Natural killer cell (primary cell): ENCODE measurements at regions not wholly inside any gene's neighbourhood (a gene's known extent, or its start where the extent isn't known, plus 50 kb on each side); places are given as distances from the start of the nearest gene placed in this dataset.

Experiments used
- ATAC-seq, 3 donors: fragments of 150-1000 bp in 2 of 3; fragments of 200-7000 bp in 1 of 3; cut with Tn5 transposase; 1 replicate in 1 of 3; 2 replicates in 2 of 3; pipeline ENCODE4 v1.10.0; 2021; ENCODE audit warnings: mild to moderate bottlenecking in 2 of 3, moderate library complexity in 2 of 3
- DNase-seq, 2 donors: peaks; one replicate each; pipeline versions ENCODE4 v3.0.0 to v3.0.0-alpha.2; 2013 to 2021; ENCODE audit warnings: mixed read lengths in 1 of 2
- H3K27ac ChIP-seq: one replicate; pipeline ENCODE4 v1.5.1; 2013; ENCODE audit warnings: mild to moderate bottlenecking, low read length
- H3K27me3 ChIP-seq: one replicate; pipeline ENCODE4 v1.6.1; 2013; ENCODE audit warnings: low read length; ENCODE audit not compliant: control insufficient read depth, insufficient read depth
- H3K36me3 ChIP-seq: one replicate; pipeline ENCODE4 v1.6.1; 2013; ENCODE audit warnings: low read length; ENCODE audit not compliant: control insufficient read depth, insufficient read depth
- H3K4me1 ChIP-seq: one replicate; pipeline ENCODE4 v1.6.1; 2013; ENCODE audit warnings: low read length; ENCODE audit not compliant: control insufficient read depth, insufficient read depth
- H3K4me3 ChIP-seq: one replicate; pipeline ENCODE4 v1.5.1; 2013; ENCODE audit warnings: low read length
- H3K9me3 ChIP-seq: one replicate; pipeline ENCODE4 v1.6.1; 2013; ENCODE audit warnings: low read length; ENCODE audit not compliant: control insufficient read depth, insufficient read depth
- H3K27ac Mint-ChIP-seq, 2 donors: one replicate each; pipeline ENCODE4 v1.8.0; 2022; ENCODE audit warnings: mild to moderate bottlenecking in 2 of 2, mixed read lengths in 2 of 2, moderate library complexity in 1 of 2
- H3K27me3 Mint-ChIP-seq, 2 donors: one replicate each; pipeline ENCODE4 v1.8.0; 2022; ENCODE audit warnings: low read depth in 2 of 2, mixed read lengths in 2 of 2
- H3K36me3 Mint-ChIP-seq: one replicate; pipeline ENCODE4 v1.8.0; 2022; ENCODE audit warnings: mixed read lengths
- H3K4me1 Mint-ChIP-seq, 2 donors: one replicate each; pipeline ENCODE4 v1.8.0; 2022; ENCODE audit warnings: mixed read lengths in 2 of 2
- H3K4me3 Mint-ChIP-seq: one replicate; pipeline ENCODE4 v1.8.0; 2022; ENCODE audit warnings: mild to moderate bottlenecking, moderate library complexity, mixed read lengths
- H3K9me3 Mint-ChIP-seq, 2 donors: one replicate each; pipeline ENCODE4 v1.8.0; 2022; ENCODE audit warnings: mixed read lengths in 2 of 2
- WGBS: methylation state at CpG from one replicate; pipeline ENCODE4 v1.1.7; 2013; ENCODE audit warnings: missing lambda C conversion rate; ENCODE audit not compliant: insufficient coverage; 5-methylcytosine and 5-hydroxymethylcytosine counted together
- intact Hi-C: fragments of 100-400 bp; cut with micrococcal nuclease; formaldehyde crosslinking; loops from one replicate; pipeline ENCODE4 v1.14.2; 2022
- TF ChIP-seq, protein P1 (sequence below): fragments of 200-600 bp; IDR thresholded peaks from one replicate; pipeline ENCODE4 v1.8.0; 2022; ENCODE audit warnings: antibody characterized with exemption

DNA sequence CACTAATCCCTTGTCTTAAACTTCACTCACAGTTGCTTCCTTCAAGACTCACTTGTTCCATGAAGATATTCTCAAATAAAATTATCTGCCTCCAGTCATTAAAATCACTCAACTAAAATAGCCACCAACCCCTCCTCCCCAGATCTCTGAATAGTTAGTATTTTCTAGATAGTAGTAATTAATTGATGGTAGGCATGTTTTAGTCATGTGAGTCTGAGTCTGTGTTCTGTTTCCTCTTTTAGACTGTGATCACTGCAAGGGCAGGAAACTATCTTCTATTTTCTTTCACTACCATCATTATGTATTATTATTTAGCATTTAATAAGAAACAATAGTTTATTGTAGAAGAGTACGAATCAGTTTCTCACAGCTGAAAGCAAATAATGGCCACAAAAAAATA lies 1080.5 kb downstream of the IGSF11 start:
- intact Hi-C loops: no loop called here
- no peak overlapping the region for H3K27ac ChIP-seq
- no peaks in the 10 kb centered on the region for H3K36me3 ChIP-seq
- TF ChIP-seq, protein P1, sequence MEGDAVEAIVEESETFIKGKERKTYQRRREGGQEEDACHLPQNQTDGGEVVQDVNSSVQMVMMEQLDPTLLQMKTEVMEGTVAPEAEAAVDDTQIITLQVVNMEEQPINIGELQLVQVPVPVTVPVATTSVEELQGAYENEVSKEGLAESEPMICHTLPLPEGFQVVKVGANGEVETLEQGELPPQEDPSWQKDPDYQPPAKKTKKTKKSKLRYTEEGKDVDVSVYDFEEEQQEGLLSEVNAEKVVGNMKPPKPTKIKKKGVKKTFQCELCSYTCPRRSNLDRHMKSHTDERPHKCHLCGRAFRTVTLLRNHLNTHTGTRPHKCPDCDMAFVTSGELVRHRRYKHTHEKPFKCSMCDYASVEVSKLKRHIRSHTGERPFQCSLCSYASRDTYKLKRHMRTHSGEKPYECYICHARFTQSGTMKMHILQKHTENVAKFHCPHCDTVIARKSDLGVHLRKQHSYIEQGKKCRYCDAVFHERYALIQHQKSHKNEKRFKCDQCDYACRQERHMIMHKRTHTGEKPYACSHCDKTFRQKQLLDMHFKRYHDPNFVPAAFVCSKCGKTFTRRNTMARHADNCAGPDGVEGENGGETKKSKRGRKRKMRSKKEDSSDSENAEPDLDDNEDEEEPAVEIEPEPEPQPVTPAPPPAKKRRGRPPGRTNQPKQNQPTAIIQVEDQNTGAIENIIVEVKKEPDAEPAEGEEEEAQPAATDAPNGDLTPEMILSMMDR: no peak
- DNase-seq (no peak), ATAC-seq (no peak)
- no peaks in the 10 kb centered on the region for H3K4me1 Mint-ChIP-seq
- no peaks in the 10 kb centered on the region for H3K9me3 ChIP-seq
- H3K9me3 Mint-ChIP-seq: peaks cover 19 to 20% of the 10 kb centered on the region in 2 donors
- no peaks in the 10 kb centered on the region for H3K27me3 ChIP-seq
- no CpG with 5 or more reads among the region's 1 CpG for WGBS
- no peak overlapping the region for H3K4me3 ChIP-seq
- H3K4me3 Mint-ChIP-seq: no peak overlapping the region
- peaks cover 3% of the 10 kb centered on the region for H3K36me3 Mint-ChIP-seq
- H3K27me3 Mint-ChIP-seq: no peaks in the 10 kb centered on the region
- no peak overlapping the region for H3K27ac Mint-ChIP-seq
- no peaks in the 10 kb centered on the region for H3K4me1 ChIP-seq

DNA sequence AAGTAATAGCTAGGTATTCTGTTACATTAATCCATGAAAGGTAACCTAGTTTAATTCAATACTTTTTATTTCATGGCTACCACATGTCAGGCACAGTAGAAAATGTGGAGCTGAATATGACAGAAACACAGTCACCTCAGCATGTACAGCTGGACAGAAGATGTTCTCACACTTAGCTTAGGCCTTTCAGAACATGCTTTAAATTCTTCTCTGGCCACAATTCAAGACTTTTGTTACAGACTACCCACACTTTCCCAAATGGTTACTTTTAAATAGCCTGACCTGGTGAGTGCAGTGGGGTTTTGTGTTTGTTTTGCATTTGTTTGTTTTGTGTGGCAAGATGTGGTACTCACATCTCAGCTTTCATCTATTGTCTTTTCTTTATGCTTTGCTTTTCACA lies 1079.5 kb downstream of the IGSF11 start:
- Mint-ChIP-seq H3K9me3 (peaks cover 21% of the 10 kb centered on the region in 2 donors), H3K27ac (no peak overlapping the region), H3K36me3 (no peaks in the 10 kb centered on the region), H3K4me3 (no peak overlapping the region), H3K27me3 (no peaks in the 10 kb centered on the region), H3K4me1 (no peaks in the 10 kb centered on the region)
- Histone ChIP-seq H3K27ac (no peak overlapping the region), H3K9me3 (no peaks in the 10 kb centered on the region), H3K27me3 (no peaks in the 10 kb centered on the region), H3K4me1 (no peaks in the 10 kb centered on the region), H3K36me3 (no peaks in the 10 kb centered on the region), H3K4me3 (no peak overlapping the region)
- DNase-seq: no peak
- TF ChIP-seq, protein P1: no peak
- no peak for ATAC-seq
- intact Hi-C loops: no loop called here

DNA sequence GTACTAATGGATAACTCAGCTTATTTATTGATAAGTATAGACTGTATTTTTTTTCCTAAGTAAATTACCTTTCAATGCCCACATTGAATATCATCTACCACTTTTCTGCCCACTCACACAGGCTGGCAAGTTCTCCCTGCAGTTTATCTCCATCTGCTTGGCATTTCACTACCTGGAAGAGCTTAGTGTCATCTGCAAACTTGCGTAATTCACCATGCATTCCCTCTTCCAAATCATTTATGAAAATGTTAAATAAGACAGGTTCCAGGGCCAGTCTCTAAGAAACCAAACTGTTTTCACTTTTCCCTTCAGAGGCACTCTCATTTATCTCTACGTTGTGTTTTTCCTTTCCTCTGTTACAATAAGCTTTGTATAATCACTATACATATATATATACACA lies 1076.6 kb downstream of the IGSF11 start:
- no peak for ATAC-seq
- WGBS: 70% methylated on average over 2 of the region's 2 CpGs
- Histone ChIP-seq H3K4me3 (no peak overlapping the region), H3K36me3 (no peaks in the 10 kb centered on the region), H3K27ac (no peak overlapping the region), H3K9me3 (no peaks in the 10 kb centered on the region), H3K4me1 (no peaks in the 10 kb centered on the region), H3K27me3 (no peaks in the 10 kb centered on the region)
- peaks cover 21% of the 10 kb centered on the region in 2 donors for H3K9me3 Mint-ChIP-seq
- no peak overlapping the region for H3K27ac Mint-ChIP-seq
- no peaks in the 10 kb centered on the region for H3K36me3 Mint-ChIP-seq
- H3K4me3 Mint-ChIP-seq: no peak overlapping the region
- no peaks in the 10 kb centered on the region for H3K4me1 Mint-ChIP-seq
- H3K27me3 Mint-ChIP-seq: no peaks in the 10 kb centered on the region
- TF ChIP-seq, protein P1: no peak
- DNase-seq: no peak
- intact Hi-C loops: no loop called here

DNA sequence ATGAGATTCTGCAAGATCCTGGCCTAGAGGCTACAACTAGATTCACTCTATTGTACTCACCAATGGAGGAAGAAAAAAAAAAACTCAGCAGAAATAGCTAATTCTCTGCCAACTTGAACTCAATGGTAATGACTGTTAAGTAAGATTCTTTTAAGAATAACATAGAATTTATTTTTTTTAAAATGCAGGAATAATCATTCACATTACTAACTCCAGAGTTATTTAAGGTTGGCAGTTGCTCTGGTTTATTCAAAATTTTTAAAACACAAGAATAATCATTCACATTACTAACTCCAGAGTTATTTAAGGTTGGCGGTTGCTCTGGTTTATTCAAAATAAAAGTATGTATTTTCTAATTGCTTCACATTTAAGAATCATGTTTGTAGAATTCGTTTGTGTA lies 1071.9 kb downstream of the IGSF11 start:
- Mint-ChIP-seq H3K9me3 (peaks cover 13 to 15% of the 10 kb centered on the region in 2 donors), H3K36me3 (no peaks in the 10 kb centered on the region), H3K4me3 (no peak overlapping the region), H3K4me1 (no peaks in the 10 kb centered on the region), H3K27ac (no peak overlapping the region), H3K27me3 (no peaks in the 10 kb centered on the region)
- intact Hi-C loops: no loop called here
- no peaks in the 10 kb centered on the region for H3K9me3 ChIP-seq
- no peak overlapping the region for H3K27ac ChIP-seq
- H3K4me1 ChIP-seq: no peaks in the 10 kb centered on the region
- TF ChIP-seq, protein P1: no peak
- no peak overlapping the region for H3K4me3 ChIP-seq
- no peaks in the 10 kb centered on the region for H3K27me3 ChIP-seq
- no CpG with 5 or more reads among the region's 2 CpGs for WGBS
- H3K36me3 ChIP-seq: no peaks in the 10 kb centered on the region
- DNase-seq (no peak), ATAC-seq (no peak)
